Neural progenitor cell (in vitro differentiated cells): ENCODE measurements at regions not wholly inside any gene's neighbourhood (a gene's known extent, or its start where the extent isn't known, plus 50 kb on each side); places are given as distances from the start of the nearest gene placed in this dataset.

Experiments used
- CTCF ChIP-seq: fragments of 200-600 bp; sonication (generic); IDR thresholded peaks from 2 replicates; pipeline ENCODE4 v1.5.1; 2017; ENCODE audit warnings: antibody characterized with exemption, mild to moderate bottlenecking
- EZH2 ChIP-seq: fragments of 200-600 bp; sonication (generic); IDR thresholded peaks from 2 replicates; pipeline ENCODE4 v1.6.1; 2017; ENCODE audit warnings: antibody characterized with exemption, mild to moderate bottlenecking, moderate library complexity
- EZH2phosphoT487 ChIP-seq: fragments of 200-600 bp; sonication (generic); IDR thresholded peaks from 2 replicates; pipeline ENCODE4 v1.6.1; 2017; ENCODE audit warnings: antibody characterized with exemption

- TF ChIP-seq CTCF: no peak
- no peak for TF ChIP-seq EZH2
- TF ChIP-seq EZH2phosphoT487: no peak
Observed at GRCh38 chr20:62561948-62562347, 80.4 kb upstream of the SLCO4A1 start.
